Common myeloid progenitor, CD34-positive (primary cell): ENCODE measurements at regions not wholly inside any gene's neighbourhood (a gene's known extent, or its start where the extent isn't known, plus 50 kb on each side); places are given as distances from the start of the nearest gene placed in this dataset.

ENCODE experiments used
- CTCF ChIA-PET: fragments of 350-600 bp; sonication (Branson Sonifier 250); formaldehyde crosslinking; loops from one replicate; lab custom pipeline; 2021; ENCODE audit warnings: antibody characterized with exemption; lab: Charles Lee
- POLR2A ChIA-PET: fragments of 350-600 bp; sonication (Branson Sonifier 250); formaldehyde crosslinking; loops from one replicate; lab custom pipeline; 2021; ENCODE audit warnings: antibody characterized with exemption; lab: Charles Lee
- DNase-seq, 3 donors: peaks; one replicate each; pipeline versions ENCODE4 v3.0.0 to v3.0.0-alpha.2; 2013
- H3K27ac ChIP-seq, 2 experiments: 1 replicate in 1 of 2; 2 replicates in 1 of 2; pipeline ENCODE4 v1.7.0; 2013; ENCODE audit warnings: inconsistent platforms in 2 of 2, low read length in 2 of 2, mild to moderate bottlenecking in 2 of 2, low read depth in 1 of 2, moderate library complexity in 1 of 2; ENCODE audit not compliant: severe bottlenecking in 2 of 2, insufficient read depth in 1 of 2, poor library complexity in 1 of 2
- H3K27me3 ChIP-seq, 5 experiments: replicated peaks in 2 of 5; 1 replicate in 3 of 5; 2 replicates in 2 of 5; pipeline versions ENCODE4 v1.6.1 to v1.7.0; 2013; ENCODE audit warnings: low read length in 4 of 5, mild to moderate bottlenecking in 2 of 5, moderate library complexity in 2 of 5, inconsistent platforms in 1 of 5; ENCODE audit not compliant: insufficient read depth in 5 of 5, control insufficient read depth in 4 of 5
- H3K36me3 ChIP-seq, 4 experiments: 1 replicate in 2 of 4; 2 replicates in 2 of 4; pipeline versions ENCODE4 v1.6.1 to v1.7.0; 2013; ENCODE audit warnings: low read length in 3 of 4, control low read depth in 1 of 4, mild to moderate bottlenecking in 1 of 4; ENCODE audit not compliant: control insufficient read depth in 4 of 4, insufficient read depth in 4 of 4
- H3K4me1 ChIP-seq, 4 experiments: 1 replicate in 3 of 4; 2 replicates in 1 of 4; pipeline versions ENCODE4 v1.6.1 to v1.7.1; 2013; ENCODE audit warnings: low read length in 3 of 4, mild to moderate bottlenecking in 3 of 4, control low read depth in 1 of 4, inconsistent platforms in 1 of 4, moderate library complexity in 1 of 4; ENCODE audit not compliant: control insufficient read depth in 4 of 4, insufficient read depth in 4 of 4; ENCODE audit errors: control extremely low read depth in 1 of 4
- H3K4me3 ChIP-seq, 7 experiments: 1 replicate in 4 of 7; 2 replicates in 3 of 7; pipeline versions ENCODE4 v1.5.1 to v1.7.0; 2013; ENCODE audit warnings: mild to moderate bottlenecking in 7 of 7, low read length in 6 of 7, moderate library complexity in 6 of 7, inconsistent platforms in 2 of 7, low read depth in 2 of 7, control low read depth in 1 of 7; ENCODE audit not compliant: insufficient read depth in 4 of 7, control insufficient read depth in 1 of 7; ENCODE audit errors: extremely low read depth in 1 of 7
- H3K9me3 ChIP-seq, 5 experiments: 1 replicate in 4 of 5; 2 replicates in 1 of 5; pipeline versions ENCODE4 v1.6.1 to v1.7.1; 2013; ENCODE audit warnings: low read length in 4 of 5, mild to moderate bottlenecking in 2 of 5, inconsistent platforms in 1 of 5, low read depth in 1 of 5, moderate library complexity in 1 of 5; ENCODE audit not compliant: control insufficient read depth in 4 of 5, insufficient read depth in 2 of 5; ENCODE audit errors: control extremely low read depth in 1 of 5
- WGBS: methylation state at CpG from one replicate; pipeline ENCODE4 v1.1.5; 2013; ENCODE audit not compliant: insufficient coverage; 5-methylcytosine and 5-hydroxymethylcytosine counted together

DNA sequence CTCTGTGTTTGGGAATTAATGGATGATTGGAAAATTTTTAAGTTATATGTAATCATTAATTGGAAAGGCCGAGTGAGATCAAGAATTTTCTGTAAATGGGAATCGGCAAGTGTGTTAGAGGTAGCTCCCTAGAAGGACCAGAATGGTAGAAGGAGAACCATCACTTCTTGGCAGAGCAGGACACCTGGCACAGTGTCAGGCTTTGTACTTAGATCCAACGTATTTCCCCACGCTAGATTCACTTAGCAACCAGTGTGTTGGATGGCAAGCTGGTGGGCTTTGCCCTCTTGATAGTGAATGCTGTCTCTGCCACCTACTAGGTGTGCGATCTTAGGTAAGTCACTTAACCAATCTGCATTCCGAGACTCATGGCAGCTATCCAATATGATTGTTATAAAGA lies 107.8 kb upstream of the ZNF438 start:
- Histone ChIP-seq H3K36me3 (no peaks in the 10 kb centered on the region), H3K27me3 (no peaks in the 10 kb centered on the region), H3K4me3 (no peak overlapping the region), H3K27ac (no peak overlapping the region), H3K4me1 (peaks cover 18 to 50% (median 38%) of the 10 kb centered on the region in 4 experiments), H3K9me3 (no peaks in the 10 kb centered on the region)
- POLR2A ChIA-PET = no interaction called here
- 100% methylated on average over 4 of the region's 6 CpGs for WGBS
- no peak for DNase-seq
- CTCF ChIA-PET = no interaction called here

DNA sequence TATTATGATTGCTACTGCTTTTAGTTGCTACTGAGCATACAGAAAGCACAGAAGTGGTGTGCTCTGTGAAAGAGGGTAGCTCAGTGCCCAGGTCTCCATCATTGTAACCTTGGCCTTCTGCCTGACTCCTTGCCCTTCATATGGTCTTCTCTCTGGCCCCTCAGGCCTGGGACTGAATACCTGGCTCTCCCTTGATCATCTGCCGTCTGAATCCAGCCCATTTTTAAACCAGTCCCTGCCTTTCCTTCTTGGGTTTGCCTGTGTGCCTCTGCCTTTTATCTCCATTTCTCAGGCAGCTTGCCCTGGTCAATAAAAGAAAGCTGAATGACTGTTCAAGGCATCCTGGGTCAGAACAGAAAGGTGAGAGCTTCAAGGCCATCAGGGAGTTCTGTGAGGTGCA lies 109.1 kb upstream of the ZNF438 start:
- peaks cover 12 to 40% (median 29%) of the 10 kb centered on the region in 4 experiments for H3K4me1 ChIP-seq
- H3K9me3 ChIP-seq = no peaks in the 10 kb centered on the region
- H3K27me3 ChIP-seq = no peaks in the 10 kb centered on the region
- H3K4me3 ChIP-seq = no peak overlapping the region
- WGBS = 100% methylated on average over 1 of the region's 1 CpG
- ChIA-PET CTCF (no interaction called here), POLR2A (interaction anchor here (0.5 kb wide), 1 partner anchor 120 kb away, joined by 6 read pairs; no protein-coding TSS in a partner anchor)
- no peak overlapping the region for H3K27ac ChIP-seq
- no peaks in the 10 kb centered on the region for H3K36me3 ChIP-seq
- no peak for DNase-seq

DNA sequence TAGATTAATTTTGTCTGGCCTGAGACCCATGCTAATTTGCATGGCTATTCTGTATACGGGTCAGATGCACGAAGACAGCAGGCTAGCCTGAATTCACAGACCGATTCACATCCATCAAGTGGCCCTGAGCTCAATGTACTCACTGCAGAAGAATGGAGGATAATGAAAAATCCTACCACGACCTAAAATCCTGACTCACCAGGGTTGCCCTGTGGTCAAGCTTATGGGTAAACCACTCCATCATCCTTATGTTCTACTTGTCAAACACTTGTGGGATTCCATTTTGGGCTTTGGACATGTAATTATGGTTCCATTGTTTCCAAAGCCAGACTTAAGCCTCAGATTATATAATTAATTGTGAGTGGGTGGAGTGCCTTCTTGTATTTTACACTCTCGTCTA lies 110.4 kb upstream of the ZNF438 start:
- Histone ChIP-seq H3K4me1 (peaks cover 5 to 38% (median 28%) of the 10 kb centered on the region in 4 experiments), H3K36me3 (no peaks in the 10 kb centered on the region), H3K27me3 (no peaks in the 10 kb centered on the region), H3K27ac (no peak overlapping the region), H3K9me3 (no peaks in the 10 kb centered on the region), H3K4me3 (no peak overlapping the region)
- POLR2A ChIA-PET = no interaction called here
- DNase-seq = no peak
- CTCF ChIA-PET = no interaction called here
- 95% methylated on average over 3 of the region's 5 CpGs for WGBS

DNA sequence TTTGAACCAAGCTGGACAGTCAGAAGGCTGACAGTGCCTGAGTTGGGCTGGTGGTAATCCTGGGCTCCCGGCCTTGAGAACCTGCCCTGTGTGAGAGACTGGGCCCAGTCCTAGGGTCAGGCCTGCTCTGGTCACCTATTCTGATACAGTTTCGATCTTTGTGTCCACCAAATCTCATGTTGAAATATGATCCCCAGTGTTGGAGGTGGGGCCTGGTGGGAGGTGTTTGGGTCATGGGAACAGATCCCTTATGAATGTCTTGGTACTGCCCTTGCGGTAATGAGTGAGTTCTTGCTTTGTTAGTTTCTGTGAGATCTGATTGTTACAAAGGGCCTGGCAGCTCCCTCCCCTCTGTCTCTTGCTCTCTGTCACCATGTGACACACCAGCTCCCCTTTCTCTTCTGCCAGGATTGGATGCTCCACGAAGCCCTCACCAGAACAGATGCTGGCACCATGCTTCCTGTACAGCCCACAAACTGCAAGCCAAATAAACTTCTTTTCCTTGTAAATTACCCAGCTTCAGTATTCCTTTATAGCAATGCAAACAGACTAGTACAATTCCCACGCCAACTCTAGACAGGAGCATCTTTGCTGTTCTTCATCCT lies 111.8 kb upstream of the ZNF438 start:
- ChIA-PET POLR2A (interaction anchor here (0.5 to 0.6 kb wide), 2 partner anchors 21 to 360 kb away, joined by 3 to 4 read pairs; no protein-coding TSS in a partner anchor), CTCF (no interaction called here)
- Histone ChIP-seq H3K4me3 (no peak overlapping the region), H3K36me3 (no peaks in the 10 kb centered on the region), H3K27me3 (no peaks in the 10 kb centered on the region), H3K4me1 (peaks cover 0 to 25% (median 17%) of the 10 kb centered on the region in 4 experiments), H3K9me3 (no peaks in the 10 kb centered on the region), H3K27ac (no peak overlapping the region)
- 75% methylated on average over 4 of the region's 5 CpGs for WGBS
- DNase-seq = peak in 2 of 3 donors; percentile 33 to 40

DNA sequence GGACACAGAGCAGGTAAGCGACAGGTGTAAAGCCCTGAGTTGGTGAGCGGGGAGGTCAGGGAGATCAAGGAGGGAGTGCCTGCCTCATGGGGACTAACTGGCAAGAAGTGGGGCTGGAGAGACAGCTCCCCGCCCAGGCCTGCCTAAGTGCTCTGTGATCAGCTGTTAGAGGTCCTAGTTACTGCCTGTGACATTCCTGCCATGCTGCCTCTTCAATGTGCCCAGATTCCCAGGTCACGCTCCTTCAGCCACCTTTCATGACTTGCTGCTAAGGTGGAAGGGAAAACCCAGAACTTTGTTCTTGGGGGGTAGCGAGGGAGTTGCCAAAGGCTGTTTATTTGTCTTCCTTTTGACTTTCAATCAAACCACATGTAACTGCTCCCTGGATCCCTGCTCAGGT lies 114.3 kb upstream of the ZNF438 start:
- Histone ChIP-seq H3K9me3 (no peaks in the 10 kb centered on the region), H3K27me3 (no peaks in the 10 kb centered on the region), H3K4me1 (peaks cover 0 to 22% (median 17%) of the 10 kb centered on the region in 4 experiments), H3K36me3 (no peaks in the 10 kb centered on the region), H3K4me3 (peak overlapping the region in 2 of 7 experiments; percentile 8 to 29), H3K27ac (no peak overlapping the region)
- CTCF ChIA-PET = no interaction called here
- POLR2A ChIA-PET = no interaction called here
- WGBS = 85% methylated on average over 5 of the region's 5 CpGs
- no peak for DNase-seq

DNA sequence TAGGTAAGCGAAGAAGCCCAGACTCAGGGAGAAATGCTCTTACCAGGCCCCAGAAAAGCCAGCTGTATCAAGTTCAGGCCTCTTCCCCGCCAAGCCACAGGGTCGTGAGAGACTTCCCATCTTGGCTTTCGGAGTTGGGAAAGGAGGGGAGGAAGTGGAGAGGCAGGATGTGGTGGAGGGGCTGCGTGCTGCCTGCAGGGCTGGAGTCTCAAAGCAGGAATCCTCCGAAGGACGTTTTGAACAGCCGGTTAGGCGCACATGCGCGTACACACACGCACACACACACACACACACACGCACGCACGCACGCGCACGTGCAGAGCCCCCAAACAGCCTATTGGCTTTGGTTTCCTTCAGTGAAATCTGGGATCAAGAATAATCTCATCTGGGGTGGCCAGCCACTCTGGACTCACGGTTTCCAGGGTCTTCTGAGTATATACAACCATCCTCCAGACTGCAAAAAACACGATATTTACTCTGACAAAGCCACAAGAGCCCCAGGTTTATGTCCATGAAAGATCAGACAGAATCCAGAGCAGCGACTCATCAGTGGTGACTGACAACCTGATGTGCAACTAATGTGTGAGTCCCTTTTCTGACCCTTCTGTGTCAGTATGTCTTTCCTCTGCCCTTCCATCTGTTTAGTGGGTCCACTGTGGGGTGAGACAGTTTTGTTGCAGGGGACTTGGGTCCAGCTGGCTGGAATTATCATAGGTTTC lies 115.0 kb upstream of the ZNF438 start:
- CTCF ChIA-PET = no interaction called here
- WGBS = 35% methylated on average over 10 of the region's 21 CpGs
- Histone ChIP-seq H3K36me3 (no peaks in the 10 kb centered on the region), H3K27ac (no peak overlapping the region), H3K27me3 (no peaks in the 10 kb centered on the region), H3K9me3 (no peaks in the 10 kb centered on the region), H3K4me1 (peaks cover 0 to 22% (median 17%) of the 10 kb centered on the region in 4 experiments), H3K4me3 (peak overlapping the region in 2 of 7 experiments; percentile 8 to 29)
- POLR2A ChIA-PET = no interaction called here
- peak; percentile 34 to 78 (median 73) for DNase-seq

DNA sequence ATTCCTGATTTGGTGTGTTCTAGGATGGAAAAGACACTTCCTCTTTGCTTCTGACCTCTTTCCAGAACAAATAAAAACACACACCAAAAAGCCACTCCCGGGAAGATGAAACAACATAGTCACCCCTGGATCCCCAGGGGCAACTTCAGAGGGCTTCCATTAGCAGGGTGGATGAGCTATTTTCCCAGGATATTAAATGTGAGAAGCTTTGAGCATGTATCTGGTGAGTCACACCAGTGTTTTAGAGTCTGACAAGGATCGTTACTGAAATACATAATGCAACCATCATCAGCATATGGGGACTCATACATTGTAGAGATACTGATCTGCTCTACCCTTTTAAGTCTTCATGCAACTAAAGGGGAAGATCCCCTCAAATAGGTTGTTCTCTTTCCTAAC lies 115.5 kb upstream of the ZNF438 start:
- no peak overlapping the region for H3K4me3 ChIP-seq
- no peaks in the 10 kb centered on the region for H3K9me3 ChIP-seq
- ChIA-PET POLR2A (no interaction called here), CTCF (no interaction called here)
- H3K27me3 ChIP-seq = no peaks in the 10 kb centered on the region
- H3K27ac ChIP-seq = no peak overlapping the region
- no peaks in the 10 kb centered on the region for H3K36me3 ChIP-seq
- WGBS = 100% methylated on average over 1 of the region's 2 CpGs
- H3K4me1 ChIP-seq = peaks cover 0 to 22% (median 17%) of the 10 kb centered on the region in 4 experiments
- peak in 2 of 3 donors; percentile 29 to 46 for DNase-seq
